Panc1 (cell line): ENCODE measurements at regions not wholly inside any gene's neighbourhood (a gene's known extent, or its start where the extent isn't known, plus 50 kb on each side); places are given as distances from the start of the nearest gene placed in this dataset.

ENCODE experiments used
- CTCF ChIP-seq: fragments of 450-650 bp; IDR thresholded peaks from 2 replicates; pipeline ENCODE4 v1.5.1; 2017; ENCODE audit warnings: mild to moderate bottlenecking
- POLR2AphosphoS5 ChIP-seq: IDR thresholded peaks from 2 replicates; pipeline ENCODE4 v1.6.1; 2012; ENCODE audit warnings: mild to moderate bottlenecking, low read depth, low read length, moderate library complexity
- SIN3A ChIP-seq: IDR thresholded peaks from 2 replicates; pipeline ENCODE4 v1.6.1; 2012; ENCODE audit warnings: low read depth, mild to moderate bottlenecking, low read length, moderate library complexity, borderline replicate concordance; ENCODE audit not compliant: insufficient read depth
- TF ChIP-seq, protein P1 (sequence below), 2 experiments: IDR thresholded peaks; 2 replicates each; pipeline ENCODE4 v1.6.1; 2011 to 2012; ENCODE audit warnings: low read depth in 2 of 2, control low read depth in 1 of 2, low read length in 1 of 2, mild to moderate bottlenecking in 1 of 2, moderate library complexity in 1 of 2; ENCODE audit not compliant: insufficient read depth in 1 of 2

- no peak for TF ChIP-seq CTCF
- TF ChIP-seq, protein P1, sequence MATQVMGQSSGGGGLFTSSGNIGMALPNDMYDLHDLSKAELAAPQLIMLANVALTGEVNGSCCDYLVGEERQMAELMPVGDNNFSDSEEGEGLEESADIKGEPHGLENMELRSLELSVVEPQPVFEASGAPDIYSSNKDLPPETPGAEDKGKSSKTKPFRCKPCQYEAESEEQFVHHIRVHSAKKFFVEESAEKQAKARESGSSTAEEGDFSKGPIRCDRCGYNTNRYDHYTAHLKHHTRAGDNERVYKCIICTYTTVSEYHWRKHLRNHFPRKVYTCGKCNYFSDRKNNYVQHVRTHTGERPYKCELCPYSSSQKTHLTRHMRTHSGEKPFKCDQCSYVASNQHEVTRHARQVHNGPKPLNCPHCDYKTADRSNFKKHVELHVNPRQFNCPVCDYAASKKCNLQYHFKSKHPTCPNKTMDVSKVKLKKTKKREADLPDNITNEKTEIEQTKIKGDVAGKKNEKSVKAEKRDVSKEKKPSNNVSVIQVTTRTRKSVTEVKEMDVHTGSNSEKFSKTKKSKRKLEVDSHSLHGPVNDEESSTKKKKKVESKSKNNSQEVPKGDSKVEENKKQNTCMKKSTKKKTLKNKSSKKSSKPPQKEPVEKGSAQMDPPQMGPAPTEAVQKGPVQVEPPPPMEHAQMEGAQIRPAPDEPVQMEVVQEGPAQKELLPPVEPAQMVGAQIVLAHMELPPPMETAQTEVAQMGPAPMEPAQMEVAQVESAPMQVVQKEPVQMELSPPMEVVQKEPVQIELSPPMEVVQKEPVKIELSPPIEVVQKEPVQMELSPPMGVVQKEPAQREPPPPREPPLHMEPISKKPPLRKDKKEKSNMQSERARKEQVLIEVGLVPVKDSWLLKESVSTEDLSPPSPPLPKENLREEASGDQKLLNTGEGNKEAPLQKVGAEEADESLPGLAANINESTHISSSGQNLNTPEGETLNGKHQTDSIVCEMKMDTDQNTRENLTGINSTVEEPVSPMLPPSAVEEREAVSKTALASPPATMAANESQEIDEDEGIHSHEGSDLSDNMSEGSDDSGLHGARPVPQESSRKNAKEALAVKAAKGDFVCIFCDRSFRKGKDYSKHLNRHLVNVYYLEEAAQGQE (IDR thresholded peaks at IDR 0.05; ENCODE audit: insufficient read depth in 1 of 2, low read depth in 2 of 2, low read length in 1 of 2): no peak
- no peak for TF ChIP-seq POLR2AphosphoS5
- no peak for TF ChIP-seq SIN3A
These were observed 110.6 kb upstream of the NANOGP8 start for GRCh38 chr15:35195649-35196048.
